H1 (cell line): ENCODE measurements at regions not wholly inside any gene's neighbourhood (a gene's known extent, or its start where the extent isn't known, plus 50 kb on each side); places are given as distances from the start of the nearest gene placed in this dataset.

Source experiments
- CTCF ChIA-PET: fragments of 300-600 bp; sonication (Branson Sonifier 250); formaldehyde crosslinking; loops from one replicate; lab custom pipeline; 2021; ENCODE audit not compliant: partially characterized antibody; lab: Charles Lee
- POLR2A ChIA-PET: fragments of 300-600 bp; sonication (Branson Sonifier 250); formaldehyde crosslinking; loops from one replicate; lab custom pipeline; 2021; ENCODE audit warnings: inconsistent platforms; ENCODE audit not compliant: partially characterized antibody; lab: Charles Lee
- DNase-seq, 2 experiments: peaks; one replicate each; pipeline versions ENCODE4 v3.0.0 to v3.0.0-alpha.2; 2010 to 2022; ENCODE audit warnings: low spot score in 2 of 2, low read depth in 1 of 2, mixed read lengths in 1 of 2
- FAIRE-seq: peaks from 2 replicates; lab custom pipeline; 2011; peaks lifted over from hg19 to GRCh38; lab: Jason Lieb, UNC
- H2AFZ ChIP-seq: 2 replicates; pipeline ENCODE4 v1.8.1; 2012; ENCODE audit warnings: low read length, inconsistent platforms
- H2AK5ac ChIP-seq: 2 replicates; pipeline ENCODE4 v1.6.1; 2013; ENCODE audit warnings: low read depth, low read length
- H2BK120ac ChIP-seq: replicated peaks from 2 replicates; pipeline ENCODE3; 2013; ENCODE audit warnings: low read depth, low read length, inconsistent platforms
- H2BK12ac ChIP-seq: 2 replicates; pipeline ENCODE4 v1.6.1; 2013; ENCODE audit warnings: low read depth, low read length
- H2BK15ac ChIP-seq: 2 replicates; pipeline ENCODE4 v1.6.1; 2013; ENCODE audit warnings: low read length
- H2BK20ac ChIP-seq: 2 replicates; pipeline ENCODE4 v1.6.1; 2013; ENCODE audit warnings: low read length
- H2BK5ac ChIP-seq: 2 replicates; pipeline ENCODE4 v1.6.1; 2013; ENCODE audit warnings: low read depth, low read length
- H3K14ac ChIP-seq: 2 replicates; pipeline ENCODE4 v1.6.1; 2013; ENCODE audit warnings: inconsistent platforms; ENCODE audit not compliant: insufficient read length
- H3K18ac ChIP-seq: 2 replicates; pipeline ENCODE4 v1.6.1; 2013; ENCODE audit warnings: low read length; ENCODE audit errors: extremely low read depth
- H3K23ac ChIP-seq: 2 replicates; pipeline ENCODE4 v1.6.1; 2013; ENCODE audit warnings: inconsistent platforms; ENCODE audit not compliant: insufficient read length
- H3K23me2 ChIP-seq: 2 replicates; pipeline ENCODE4 v1.6.1; 2013; ENCODE audit warnings: low read depth, low read length
- H3K27ac ChIP-seq: 2 replicates; pipeline ENCODE4 v1.6.1; 2011; ENCODE audit warnings: low read depth, low read length, inconsistent platforms
- H3K27me3 ChIP-seq, 4 experiments: replicated peaks in 1 of 4; 1 replicate in 1 of 4; 2 replicates in 3 of 4; pipeline versions ENCODE4 v1.6.1 to v1.8.1; 2011 to 2013; ENCODE audit warnings: low read length in 3 of 4, mild to moderate bottlenecking in 3 of 4, inconsistent platforms in 2 of 4, mixed read lengths in 2 of 4, moderate library complexity in 1 of 4; ENCODE audit not compliant: control insufficient read depth in 3 of 4, insufficient read depth in 3 of 4; ENCODE audit errors: extremely low read depth in 1 of 4
- H3K36me3 ChIP-seq, 4 experiments: 2 replicates each; pipeline versions ENCODE4 v1.6.1 to v1.8.1; 2011 to 2013; ENCODE audit warnings: mild to moderate bottlenecking in 4 of 4, low read length in 3 of 4, moderate library complexity in 2 of 4, control low read depth in 1 of 4, inconsistent platforms in 1 of 4; ENCODE audit not compliant: insufficient read depth in 4 of 4, control insufficient read depth in 2 of 4
- H3K4ac ChIP-seq: replicated peaks from 2 replicates; pipeline ENCODE3; 2013; ENCODE audit warnings: low read length, low read depth, mixed read lengths, inconsistent platforms; ENCODE audit not compliant: insufficient read length
- H3K4me1 ChIP-seq, 4 experiments: replicated peaks in 1 of 4; 1 replicate in 1 of 4; 2 replicates in 3 of 4; pipeline versions ENCODE4 v1.6.1 to v1.8.1; 2011 to 2013; ENCODE audit warnings: low read length in 3 of 4, inconsistent platforms in 2 of 4, mixed read lengths in 1 of 4; ENCODE audit not compliant: insufficient read depth in 4 of 4, control insufficient read depth in 3 of 4
- H3K4me2 ChIP-seq, 2 experiments: 2 replicates each; pipeline versions ENCODE4 v1.6.1 to v1.8.1; 2011 to 2013; ENCODE audit warnings: low read depth in 2 of 2, low read length in 2 of 2, control low read depth in 1 of 2, inconsistent platforms in 1 of 2, mild to moderate bottlenecking in 1 of 2; ENCODE audit not compliant: insufficient read depth in 1 of 2
- H3K4me3 ChIP-seq, 4 experiments: fragments of 200-600, 300-600 bp in 1 of 4; sonication (generic), shearing (Covaris generic), sonication (Bioruptor Twin) in 1 of 4; 2 replicates each; pipeline versions ENCODE4 v1.5.1 to v1.8.1; 2011 to 2016; ENCODE audit warnings: low read length in 4 of 4, low read depth in 3 of 4, control low read depth in 2 of 4, inconsistent platforms in 2 of 4, mild to moderate bottlenecking in 2 of 4, mixed read lengths in 1 of 4, moderate library complexity in 1 of 4; ENCODE audit not compliant: insufficient read depth in 2 of 4; ENCODE audit errors: extremely low read depth in 1 of 4
- H3K56ac ChIP-seq: replicated peaks from 2 replicates; pipeline ENCODE3; 2013; ENCODE audit warnings: low read depth, mild to moderate bottlenecking, mixed read lengths, low read length, inconsistent platforms; ENCODE audit not compliant: insufficient read length
- H3K79me1 ChIP-seq: 2 replicates; pipeline ENCODE4 v1.6.1; 2013; ENCODE audit warnings: low read depth, low read length, control low read depth
- H3K79me2 ChIP-seq, 2 experiments: 2 replicates each; pipeline versions ENCODE4 v1.6.1 to v1.8.1; 2012 to 2013; ENCODE audit warnings: low read length in 2 of 2, mild to moderate bottlenecking in 2 of 2, inconsistent platforms in 1 of 2; ENCODE audit not compliant: insufficient read depth in 2 of 2, control insufficient read depth in 1 of 2
- H3K9ac ChIP-seq, 4 experiments: replicated peaks in 1 of 4; 1 replicate in 1 of 4; 2 replicates in 3 of 4; pipeline versions ENCODE4 v1.6.1 to v1.8.1; 2011 to 2013; ENCODE audit warnings: low read depth in 3 of 4, low read length in 3 of 4, control low read depth in 2 of 4, mild to moderate bottlenecking in 2 of 4, moderate library complexity in 2 of 4, inconsistent platforms in 1 of 4; ENCODE audit errors: extremely low read depth in 1 of 4
- H3K9me3 ChIP-seq, 2 experiments: 2 replicates each; pipeline versions ENCODE4 v1.6.1 to v1.8.1; 2012 to 2013; ENCODE audit warnings: mild to moderate bottlenecking in 2 of 2, moderate library complexity in 2 of 2, control low read depth in 1 of 2, inconsistent platforms in 1 of 2, low read depth in 1 of 2, low read length in 1 of 2, mixed read lengths in 1 of 2; ENCODE audit not compliant: insufficient read depth in 2 of 2
- H4K20me1 ChIP-seq, 2 experiments: replicated peaks in 1 of 2; 2 replicates each; pipeline versions ENCODE3 to v1.8.1; 2011 to 2013; ENCODE audit warnings: inconsistent platforms in 2 of 2, low read length in 2 of 2, mild to moderate bottlenecking in 1 of 2; ENCODE audit not compliant: insufficient read depth in 2 of 2, control insufficient read depth in 1 of 2
- H4K5ac ChIP-seq: 2 replicates; pipeline ENCODE4 v1.6.1; 2013; ENCODE audit warnings: low read length, low read depth, mixed read lengths, inconsistent platforms; ENCODE audit not compliant: insufficient read length
- H4K8ac ChIP-seq: 2 replicates; pipeline ENCODE4 v1.8.0; 2013; ENCODE audit warnings: mild to moderate bottlenecking, moderate library complexity, low read length, inconsistent platforms; ENCODE audit not compliant: insufficient read depth; ENCODE audit errors: extremely low read depth
- H4K91ac ChIP-seq: replicated peaks from 2 replicates; pipeline ENCODE3; 2013; ENCODE audit warnings: low read length, mixed read lengths, inconsistent platforms; ENCODE audit not compliant: insufficient read length
- CBX8 ChIP-seq: fragments of 300-800, 300-1000 bp; sonication (generic); IDR thresholded peaks from 2 replicates; pipeline ENCODE4 v1.7.1; 2016; ENCODE audit warnings: low read depth, low read length, borderline replicate concordance
- CHD1 ChIP-seq: IDR thresholded peaks from 2 replicates; pipeline ENCODE4 v1.6.1; 2012; ENCODE audit warnings: low read depth, low read length, improper control_type of control experiment
- KDM4A ChIP-seq: IDR thresholded peaks from one replicate; pipeline ENCODE4 v1.7.1; 2012; ENCODE audit warnings: low read depth, mild to moderate bottlenecking, moderate library complexity, low read length, inconsistent platforms; ENCODE audit not compliant: severe bottlenecking
- NRF1 ChIP-seq: IDR thresholded peaks from 2 replicates; pipeline ENCODE4 v1.6.1; 2011; ENCODE audit warnings: mild to moderate bottlenecking, low read depth, low read length, improper control_type of control experiment
- RXRA ChIP-seq: IDR thresholded peaks from 2 replicates; pipeline ENCODE4 v1.6.1; 2011; ENCODE audit warnings: low read depth, mild to moderate bottlenecking, low read length, moderate library complexity; ENCODE audit not compliant: insufficient read depth
- SP1 ChIP-seq: IDR thresholded peaks from 2 replicates; pipeline ENCODE4 v1.6.1; 2011; ENCODE audit warnings: low read depth, low read length
- TEAD4 ChIP-seq: IDR thresholded peaks from 2 replicates; pipeline ENCODE4 v1.6.1; 2012; ENCODE audit warnings: low read depth, low read length, inconsistent platforms, mixed read lengths
- WGBS, 2 experiments: shearing (Covaris generic) in 1 of 2; methylation state at CpG; one replicate each; pipeline versions ENCODE4 v1.1.6 to v1.1.7; 2013 to 2015; ENCODE audit warnings: low lambda C conversion rate in 2 of 2, mixed read lengths in 2 of 2, inconsistent platforms in 1 of 2, low coverage in 1 of 2, missing lambda C conversion rate in 1 of 2; ENCODE audit not compliant: insufficient replicate concordance in 2 of 2, insufficient coverage in 1 of 2, insufficient read length in 1 of 2; ENCODE audit errors: extremely low coverage in 1 of 2, missing lambda C conversion rate in 1 of 2; 5-methylcytosine and 5-hydroxymethylcytosine counted together
- TF ChIP-seq, protein P1 (sequence below): IDR thresholded peaks from 2 replicates; pipeline ENCODE4 v1.6.1; 2011; ENCODE audit warnings: low read depth, mild to moderate bottlenecking, low read length; ENCODE audit not compliant: insufficient read depth

DNA sequence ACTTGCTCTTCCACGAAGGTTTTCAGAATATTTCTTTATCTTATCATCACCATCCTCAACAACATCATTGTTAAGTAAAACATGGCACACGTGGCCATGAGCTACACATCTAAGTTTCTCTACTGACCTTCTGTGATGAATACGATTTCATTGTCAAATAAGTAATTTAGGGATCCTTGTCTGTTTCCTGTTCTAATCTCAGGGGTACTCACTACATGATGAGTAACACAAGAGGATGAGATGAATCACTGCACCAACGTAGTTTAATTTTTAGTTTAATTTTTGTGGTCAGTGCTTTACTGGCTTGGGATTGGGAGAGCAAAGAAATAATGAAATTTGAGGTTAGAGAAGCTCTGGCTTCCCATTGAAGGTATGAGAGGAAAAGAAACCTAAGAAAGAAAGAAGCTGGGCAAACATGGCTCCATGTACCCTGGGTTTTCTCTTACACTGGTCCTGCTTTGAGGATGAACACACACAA lies 461.9 kb upstream of the KLF6 start:
- Histone ChIP-seq H3K79me1 (no peaks in the 10 kb centered on the region), H3K14ac (no peak overlapping the region), H2BK15ac (no peak overlapping the region), H2AK5ac (no peak overlapping the region), H3K27ac (no peak overlapping the region), H3K4me2 (no peak overlapping the region), H3K79me2 (no peaks in the 10 kb centered on the region), H4K8ac (no peak overlapping the region), H3K18ac (no peak overlapping the region), H2BK20ac (no peak overlapping the region), H3K56ac (no peak overlapping the region), H3K36me3 (no peaks in the 10 kb centered on the region), H3K9ac (no peak overlapping the region), H3K23ac (no peak overlapping the region), H3K4ac (no peak overlapping the region), H4K20me1 (no peaks in the 10 kb centered on the region), H3K9me3 (no peaks in the 10 kb centered on the region), H2BK120ac (no peak overlapping the region), H2BK5ac (no peak overlapping the region), H2BK12ac (no peak overlapping the region), H2AFZ (no peak overlapping the region; the same call in 1 of the 2 replicates), H4K5ac (no peak overlapping the region), H3K4me3 (no peak overlapping the region), H4K91ac (no peak overlapping the region), H3K4me1 (no peaks in the 10 kb centered on the region; a peak in 1 of 7 replicates), H3K27me3 (no peaks in the 10 kb centered on the region), H3K23me2 (no peaks in the 10 kb centered on the region; the same call in 1 of the 2 replicates)
- TF ChIP-seq CBX8 = no peak
- no peak for TF ChIP-seq NRF1
- TF ChIP-seq TEAD4 = no peak
- TF ChIP-seq KDM4A = no peak
- TF ChIP-seq RXRA = no peak
- TF ChIP-seq, protein P1, sequence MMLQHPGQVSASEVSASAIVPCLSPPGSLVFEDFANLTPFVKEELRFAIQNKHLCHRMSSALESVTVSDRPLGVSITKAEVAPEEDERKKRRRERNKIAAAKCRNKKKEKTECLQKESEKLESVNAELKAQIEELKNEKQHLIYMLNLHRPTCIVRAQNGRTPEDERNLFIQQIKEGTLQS = no peak
- TF ChIP-seq SP1 = no peak
- no peak for TF ChIP-seq CHD1
- ChIA-PET CTCF (interaction anchor here (1.0 kb wide), 1 partner anchor 16 kb away, joined by 3 read pairs; no protein-coding TSS in a partner anchor), POLR2A (no interaction called here)
- FAIRE-seq (no peak), DNase-seq (no peak)
- WGBS, 2 experiments = 93% methylated on average over 4 of the region's 4 CpGs; no CpG with 5 or more reads in 1 of the 2 experiments
